H1 (cell line): ENCODE measurements at regions not wholly inside any gene's neighbourhood (a gene's known extent, or its start where the extent isn't known, plus 50 kb on each side); places are given as distances from the start of the nearest gene placed in this dataset.

Experiments
- CTCF ChIA-PET: fragments of 300-600 bp; sonication (Branson Sonifier 250); formaldehyde crosslinking; loops from one replicate; lab custom pipeline; 2021; ENCODE audit not compliant: partially characterized antibody; lab: Charles Lee
- POLR2A ChIA-PET: fragments of 300-600 bp; sonication (Branson Sonifier 250); formaldehyde crosslinking; loops from one replicate; lab custom pipeline; 2021; ENCODE audit warnings: inconsistent platforms; ENCODE audit not compliant: partially characterized antibody; lab: Charles Lee
- DNase-seq, 2 experiments: peaks; one replicate each; pipeline versions ENCODE4 v3.0.0 to v3.0.0-alpha.2; 2010 to 2022; ENCODE audit warnings: low spot score in 2 of 2, low read depth in 1 of 2, mixed read lengths in 1 of 2
- FAIRE-seq: peaks from 2 replicates; lab custom pipeline; 2011; peaks lifted over from hg19 to GRCh38; lab: Jason Lieb, UNC
- H2AFZ ChIP-seq: 2 replicates; pipeline ENCODE4 v1.8.1; 2012; ENCODE audit warnings: low read length, inconsistent platforms
- H2AK5ac ChIP-seq: 2 replicates; pipeline ENCODE4 v1.6.1; 2013; ENCODE audit warnings: low read depth, low read length
- H2BK120ac ChIP-seq: replicated peaks from 2 replicates; pipeline ENCODE3; 2013; ENCODE audit warnings: low read depth, low read length, inconsistent platforms
- H2BK12ac ChIP-seq: 2 replicates; pipeline ENCODE4 v1.6.1; 2013; ENCODE audit warnings: low read depth, low read length
- H2BK15ac ChIP-seq: 2 replicates; pipeline ENCODE4 v1.6.1; 2013; ENCODE audit warnings: low read length
- H2BK20ac ChIP-seq: 2 replicates; pipeline ENCODE4 v1.6.1; 2013; ENCODE audit warnings: low read length
- H2BK5ac ChIP-seq: 2 replicates; pipeline ENCODE4 v1.6.1; 2013; ENCODE audit warnings: low read depth, low read length
- H3K14ac ChIP-seq: 2 replicates; pipeline ENCODE4 v1.6.1; 2013; ENCODE audit warnings: inconsistent platforms; ENCODE audit not compliant: insufficient read length
- H3K18ac ChIP-seq: 2 replicates; pipeline ENCODE4 v1.6.1; 2013; ENCODE audit warnings: low read length; ENCODE audit errors: extremely low read depth
- H3K23ac ChIP-seq: 2 replicates; pipeline ENCODE4 v1.6.1; 2013; ENCODE audit warnings: inconsistent platforms; ENCODE audit not compliant: insufficient read length
- H3K23me2 ChIP-seq: 2 replicates; pipeline ENCODE4 v1.6.1; 2013; ENCODE audit warnings: low read depth, low read length
- H3K27ac ChIP-seq: 2 replicates; pipeline ENCODE4 v1.6.1; 2011; ENCODE audit warnings: low read depth, low read length, inconsistent platforms
- H3K27me3 ChIP-seq, 4 experiments: replicated peaks in 1 of 4; 1 replicate in 1 of 4; 2 replicates in 3 of 4; pipeline versions ENCODE4 v1.6.1 to v1.8.1; 2011 to 2013; ENCODE audit warnings: low read length in 3 of 4, mild to moderate bottlenecking in 3 of 4, inconsistent platforms in 2 of 4, mixed read lengths in 2 of 4, moderate library complexity in 1 of 4; ENCODE audit not compliant: control insufficient read depth in 3 of 4, insufficient read depth in 3 of 4; ENCODE audit errors: extremely low read depth in 1 of 4
- H3K36me3 ChIP-seq, 4 experiments: 2 replicates each; pipeline versions ENCODE4 v1.6.1 to v1.8.1; 2011 to 2013; ENCODE audit warnings: mild to moderate bottlenecking in 4 of 4, low read length in 3 of 4, moderate library complexity in 2 of 4, control low read depth in 1 of 4, inconsistent platforms in 1 of 4; ENCODE audit not compliant: insufficient read depth in 4 of 4, control insufficient read depth in 2 of 4
- H3K4ac ChIP-seq: replicated peaks from 2 replicates; pipeline ENCODE3; 2013; ENCODE audit warnings: low read length, low read depth, mixed read lengths, inconsistent platforms; ENCODE audit not compliant: insufficient read length
- H3K4me1 ChIP-seq, 4 experiments: replicated peaks in 1 of 4; 1 replicate in 1 of 4; 2 replicates in 3 of 4; pipeline versions ENCODE4 v1.6.1 to v1.8.1; 2011 to 2013; ENCODE audit warnings: low read length in 3 of 4, inconsistent platforms in 2 of 4, mixed read lengths in 1 of 4; ENCODE audit not compliant: insufficient read depth in 4 of 4, control insufficient read depth in 3 of 4
- H3K4me2 ChIP-seq, 2 experiments: 2 replicates each; pipeline versions ENCODE4 v1.6.1 to v1.8.1; 2011 to 2013; ENCODE audit warnings: low read depth in 2 of 2, low read length in 2 of 2, control low read depth in 1 of 2, inconsistent platforms in 1 of 2, mild to moderate bottlenecking in 1 of 2; ENCODE audit not compliant: insufficient read depth in 1 of 2
- H3K4me3 ChIP-seq, 4 experiments: fragments of 200-600, 300-600 bp in 1 of 4; sonication (generic), shearing (Covaris generic), sonication (Bioruptor Twin) in 1 of 4; 2 replicates each; pipeline versions ENCODE4 v1.5.1 to v1.8.1; 2011 to 2016; ENCODE audit warnings: low read length in 4 of 4, low read depth in 3 of 4, control low read depth in 2 of 4, inconsistent platforms in 2 of 4, mild to moderate bottlenecking in 2 of 4, mixed read lengths in 1 of 4, moderate library complexity in 1 of 4; ENCODE audit not compliant: insufficient read depth in 2 of 4; ENCODE audit errors: extremely low read depth in 1 of 4
- H3K56ac ChIP-seq: replicated peaks from 2 replicates; pipeline ENCODE3; 2013; ENCODE audit warnings: low read depth, mild to moderate bottlenecking, mixed read lengths, low read length, inconsistent platforms; ENCODE audit not compliant: insufficient read length
- H3K79me1 ChIP-seq: 2 replicates; pipeline ENCODE4 v1.6.1; 2013; ENCODE audit warnings: low read depth, low read length, control low read depth
- H3K79me2 ChIP-seq, 2 experiments: 2 replicates each; pipeline versions ENCODE4 v1.6.1 to v1.8.1; 2012 to 2013; ENCODE audit warnings: low read length in 2 of 2, mild to moderate bottlenecking in 2 of 2, inconsistent platforms in 1 of 2; ENCODE audit not compliant: insufficient read depth in 2 of 2, control insufficient read depth in 1 of 2
- H3K9ac ChIP-seq, 4 experiments: replicated peaks in 1 of 4; 1 replicate in 1 of 4; 2 replicates in 3 of 4; pipeline versions ENCODE4 v1.6.1 to v1.8.1; 2011 to 2013; ENCODE audit warnings: low read depth in 3 of 4, low read length in 3 of 4, control low read depth in 2 of 4, mild to moderate bottlenecking in 2 of 4, moderate library complexity in 2 of 4, inconsistent platforms in 1 of 4; ENCODE audit errors: extremely low read depth in 1 of 4
- H3K9me3 ChIP-seq, 2 experiments: 2 replicates each; pipeline versions ENCODE4 v1.6.1 to v1.8.1; 2012 to 2013; ENCODE audit warnings: mild to moderate bottlenecking in 2 of 2, moderate library complexity in 2 of 2, control low read depth in 1 of 2, inconsistent platforms in 1 of 2, low read depth in 1 of 2, low read length in 1 of 2, mixed read lengths in 1 of 2; ENCODE audit not compliant: insufficient read depth in 2 of 2
- H4K20me1 ChIP-seq, 2 experiments: replicated peaks in 1 of 2; 2 replicates each; pipeline versions ENCODE3 to v1.8.1; 2011 to 2013; ENCODE audit warnings: inconsistent platforms in 2 of 2, low read length in 2 of 2, mild to moderate bottlenecking in 1 of 2; ENCODE audit not compliant: insufficient read depth in 2 of 2, control insufficient read depth in 1 of 2
- H4K5ac ChIP-seq: 2 replicates; pipeline ENCODE4 v1.6.1; 2013; ENCODE audit warnings: low read length, low read depth, mixed read lengths, inconsistent platforms; ENCODE audit not compliant: insufficient read length
- H4K8ac ChIP-seq: 2 replicates; pipeline ENCODE4 v1.8.0; 2013; ENCODE audit warnings: mild to moderate bottlenecking, moderate library complexity, low read length, inconsistent platforms; ENCODE audit not compliant: insufficient read depth; ENCODE audit errors: extremely low read depth
- H4K91ac ChIP-seq: replicated peaks from 2 replicates; pipeline ENCODE3; 2013; ENCODE audit warnings: low read length, mixed read lengths, inconsistent platforms; ENCODE audit not compliant: insufficient read length
- PHF8 ChIP-seq: fragments of 200-600 bp; sonication (generic); conservative IDR thresholded peaks from 2 replicates; pipeline ENCODE4 v1.7.1; 2012; ENCODE audit warnings: low read depth, mild to moderate bottlenecking, inconsistent platforms, low read length, moderate library complexity
- ZNF274 ChIP-seq: IDR thresholded peaks from 2 replicates; pipeline ENCODE4 v1.7.0; 2012; ENCODE audit warnings: low read length, borderline replicate concordance; ENCODE audit errors: extremely low read depth
- WGBS, 2 experiments: shearing (Covaris generic) in 1 of 2; methylation state at CpG; one replicate each; pipeline versions ENCODE4 v1.1.6 to v1.1.7; 2013 to 2015; ENCODE audit warnings: low lambda C conversion rate in 2 of 2, mixed read lengths in 2 of 2, inconsistent platforms in 1 of 2, low coverage in 1 of 2, missing lambda C conversion rate in 1 of 2; ENCODE audit not compliant: insufficient replicate concordance in 2 of 2, insufficient coverage in 1 of 2, insufficient read length in 1 of 2; ENCODE audit errors: extremely low coverage in 1 of 2, missing lambda C conversion rate in 1 of 2; 5-methylcytosine and 5-hydroxymethylcytosine counted together
- TF ChIP-seq, protein P1 (sequence below): IDR thresholded peaks from 2 replicates; pipeline ENCODE4 v1.6.1; 2012; ENCODE audit warnings: inconsistent platforms

- H3K56ac ChIP-seq: no peak overlapping the region
- H4K8ac ChIP-seq: no peak overlapping the region
- H3K79me1 ChIP-seq: no peaks in the 10 kb centered on the region
- no peaks in the 10 kb centered on the region; a peak in 1 of 4 replicates for H3K9me3 ChIP-seq
- WGBS, 2 experiments: 82% methylated on average over 9 of the region's 10 CpGs; no CpG with 5 or more reads in 1 of the 2 experiments
- H3K36me3 ChIP-seq: no peaks in the 10 kb centered on the region
- no peak overlapping the region for H3K4me2 ChIP-seq
- H3K4ac ChIP-seq: no peak overlapping the region
- TF ChIP-seq ZNF274 (no peak), PHF8 (no peak)
- TF ChIP-seq, protein P1, sequence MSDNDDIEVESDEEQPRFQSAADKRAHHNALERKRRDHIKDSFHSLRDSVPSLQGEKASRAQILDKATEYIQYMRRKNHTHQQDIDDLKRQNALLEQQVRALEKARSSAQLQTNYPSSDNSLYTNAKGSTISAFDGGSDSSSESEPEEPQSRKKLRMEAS: no peak
- TF ChIP-seq, all 59 proteins: peak for 0
- Histone ChIP-seq H4K20me1 (no peaks in the 10 kb centered on the region), H4K5ac (no peak overlapping the region), H2BK20ac (no peak overlapping the region), H2BK15ac (no peak overlapping the region), H2AFZ (no peak overlapping the region), H2BK120ac (no peak overlapping the region), H3K18ac (no peak overlapping the region), H3K9ac (no peak overlapping the region), H3K4me3 (no peak overlapping the region), H2BK5ac (no peak overlapping the region), H3K14ac (no peak overlapping the region), H3K79me2 (no peaks in the 10 kb centered on the region), H2BK12ac (no peak overlapping the region), H3K27ac (no peak overlapping the region), H3K4me1 (peaks cover 0 to 2% (median 0%) of the 10 kb centered on the region in 4 experiments; a peak in 1 of 7 replicates), H2AK5ac (no peak overlapping the region), H4K91ac (no peak overlapping the region), H3K23ac (no peak overlapping the region), H3K23me2 (peaks cover 6% of the 10 kb centered on the region; the same call in 1 of the 2 replicates), H3K27me3 (no peaks in the 10 kb centered on the region; a peak in 1 of 7 replicates)
- ChIA-PET CTCF (interaction anchor here (1.1 to 1.9 kb wide), 5 partner anchors 10 to 230 kb away, joined by 3 to 5 read pairs (median 4); no protein-coding TSS in a partner anchor), POLR2A (no interaction called here)
- FAIRE-seq (no peak), DNase-seq (no peak)
Observed at GRCh38 chr22:48262596-48263430, 1500.4 kb downstream of the TBC1D22A start.
